Epithelial cell of proximal tubule (primary cell): ENCODE measurements at regions not wholly inside any gene's neighbourhood (a gene's known extent, or its start where the extent isn't known, plus 50 kb on each side); places are given as distances from the start of the nearest gene placed in this dataset.
A peak's percentile ranks its signal among the peaks of the same experiment; 100 is the strongest.

Source experiments
- DNase-seq: peaks from one replicate; pipeline ENCODE4 v3.0.0-alpha.2; 2011; ENCODE audit warnings: low read depth
- H3K4me3 ChIP-seq: 2 replicates; pipeline ENCODE4 v1.5.1; 2011; ENCODE audit warnings: low read depth, mild to moderate bottlenecking, low read length
- CTCF ChIP-seq: conservative IDR thresholded peaks from 2 replicates; pipeline ENCODE4 v1.5.1; 2012; ENCODE audit warnings: low read depth, mild to moderate bottlenecking, low read length

DNA sequence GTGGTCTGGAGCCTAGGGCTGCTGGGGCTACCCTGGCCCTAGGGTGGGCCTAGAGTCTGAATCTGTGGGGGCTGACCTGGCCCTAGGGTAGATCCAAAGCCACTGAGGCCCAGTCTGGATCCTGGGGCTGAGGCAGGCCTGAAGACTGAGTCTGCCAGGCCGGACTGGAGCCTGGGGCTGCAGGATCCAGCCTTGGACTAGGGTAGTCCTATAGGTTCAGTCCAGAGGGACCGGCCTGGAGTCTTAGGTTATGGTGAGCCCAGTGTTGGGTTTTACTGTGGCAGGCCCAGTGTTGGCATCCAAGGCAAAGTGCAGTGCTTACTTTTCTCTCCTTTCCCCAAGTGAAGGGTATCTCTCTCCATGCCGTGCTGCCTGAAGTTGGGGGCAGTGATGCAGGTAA, 227.9 kb upstream of the TAS2R1 start:
- no peak for TF ChIP-seq CTCF
- H3K4me3 ChIP-seq = no peak overlapping the region
- no peak for DNase-seq

DNA sequence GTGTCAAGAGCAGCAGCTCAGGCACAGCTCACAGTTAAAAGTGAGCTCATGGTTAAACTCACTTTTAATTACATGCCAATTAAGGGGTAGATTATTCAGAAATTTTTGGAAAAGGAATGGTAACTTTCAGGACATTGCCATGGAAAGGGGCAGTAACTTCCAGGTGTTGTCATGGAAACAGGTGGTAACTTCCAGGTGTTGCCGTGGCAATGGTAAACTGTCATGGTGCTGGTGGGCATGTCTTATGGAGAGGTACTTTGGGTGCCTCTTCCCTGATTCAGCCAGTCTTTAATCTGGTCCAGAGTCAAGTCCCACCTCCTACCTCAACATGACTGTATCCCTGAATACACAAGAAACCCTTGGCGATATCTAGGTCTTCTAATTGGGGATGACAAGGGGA, 223.2 kb upstream of the TAS2R1 start:
- no peak for DNase-seq
- no peak for TF ChIP-seq CTCF
- H3K4me3 ChIP-seq = no peak overlapping the region

GRCh38 chr5:9852671-9853070, 222.5 kb upstream of the TAS2R1 start:
- H3K4me3 ChIP-seq = no peak overlapping the region
- DNase-seq = no peak
- no peak for TF ChIP-seq CTCF

DNA sequence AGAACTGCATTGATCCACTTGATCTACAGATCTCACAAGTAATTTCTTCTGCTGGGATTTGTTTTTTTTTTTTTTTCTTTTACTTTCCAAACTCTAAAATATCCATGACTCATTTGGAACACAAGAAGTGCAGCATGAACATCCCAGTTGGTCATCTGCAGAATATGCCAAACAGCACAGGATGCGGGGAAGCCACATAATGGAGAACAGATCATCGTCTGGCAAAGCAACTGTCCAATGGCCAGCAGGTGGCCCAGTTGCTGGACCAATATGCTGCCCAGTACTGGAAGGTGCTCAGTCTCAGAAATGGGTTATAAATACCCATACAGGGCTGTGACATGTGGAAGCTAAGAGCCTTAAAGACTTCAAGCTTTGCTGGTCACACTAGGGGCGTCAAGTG, 221.3 kb upstream of the TAS2R1 start:
- DNase-seq = no peak
- no peak overlapping the region for H3K4me3 ChIP-seq
- peak; percentile 54 for TF ChIP-seq CTCF

- TF ChIP-seq CTCF = no peak
These were observed 220.3 kb upstream of the TAS2R1 start for GRCh38 chr5:9850456-9850855.

GRCh38 chr5:9847631-9848030, 217.5 kb upstream of the TAS2R1 start:
- no peak for TF ChIP-seq CTCF
- no peak overlapping the region for H3K4me3 ChIP-seq
- DNase-seq = no peak

More at GRCh38 chr5:9850456-9850855, 220.3 kb upstream of the TAS2R1 start:
- H3K4me3 ChIP-seq = no peak overlapping the region
- DNase-seq = no peak

- no peak overlapping the region for H3K4me3 ChIP-seq
- DNase-seq = no peak
- no peak for TF ChIP-seq CTCF
These were observed 215.0 kb upstream of the TAS2R1 start for GRCh38 chr5:9845185-9845584.
